RWPE2 (cell line): ENCODE measurements at regions not wholly inside any gene's neighbourhood (a gene's known extent, or its start where the extent isn't known, plus 50 kb on each side); places are given as distances from the start of the nearest gene placed in this dataset.

Experiments
- ATAC-seq: fragments of 200-7000 bp; cut with Tn5 transposase; 3 replicates; pipeline ENCODE4 v1.9.1; 2021; ENCODE audit warnings: low read depth
- DNase-seq: peaks from one replicate; pipeline ENCODE4 v3.0.0-alpha.2; 2020; ENCODE audit warnings: low spot score
- H3K27ac ChIP-seq: fragments of 450-650 bp; 2 replicates; pipeline ENCODE4 v1.5.1; 2017; ENCODE audit warnings: mild to moderate bottlenecking; ENCODE audit not compliant: poor library complexity, severe bottlenecking
- H3K27me3 ChIP-seq: fragments of 250-450 bp; sonication (Bioruptor Pico); 2 replicates; pipeline ENCODE4 v1.5.1; 2021; ENCODE audit warnings: mild to moderate bottlenecking, moderate library complexity; ENCODE audit not compliant: insufficient read depth, poor library complexity, severe bottlenecking
- H3K36me3 ChIP-seq: fragments of 250-450 bp; sonication (Bioruptor Pico); 2 replicates; pipeline ENCODE4 v1.5.1; 2020; ENCODE audit warnings: low read depth, mild to moderate bottlenecking, moderate library complexity
- H3K4me1 ChIP-seq: fragments of 250-450 bp; sonication (Bioruptor Pico); 2 replicates; pipeline ENCODE4 v1.5.1; 2021; ENCODE audit warnings: mild to moderate bottlenecking, moderate library complexity; ENCODE audit not compliant: insufficient read depth, poor library complexity, severe bottlenecking
- H3K4me3 ChIP-seq: fragments of 250-450 bp; sonication (Bioruptor Pico); 2 replicates; pipeline ENCODE4 v1.5.1; 2021; ENCODE audit warnings: mild to moderate bottlenecking, moderate library complexity; ENCODE audit not compliant: severe bottlenecking
- H3K9me3 ChIP-seq: fragments of 250-450 bp; sonication (Bioruptor Pico); 2 replicates; pipeline ENCODE4 v1.5.1; 2021; ENCODE audit warnings: mild to moderate bottlenecking, moderate library complexity; ENCODE audit not compliant: severe bottlenecking
- CTCF ChIP-seq: fragments of 450-650 bp; IDR thresholded peaks from one replicate; pipeline ENCODE4 v1.5.1; 2017; ENCODE audit warnings: mild to moderate bottlenecking, moderate library complexity; ENCODE audit not compliant: poor library complexity, severe bottlenecking

- no peak overlapping the region for H3K27ac ChIP-seq
- no peak for ATAC-seq
These were observed 93.1 kb downstream of the ARL4C start for GRCh38 chr2:234403751-234404150.

GRCh38 chr2:234403074-234403473 is 93.8 kb downstream of the ARL4C start:
- Histone ChIP-seq H3K9me3 (no peaks in the 10 kb centered on the region), H3K36me3 (no peaks in the 10 kb centered on the region), H3K27ac (no peak overlapping the region), H3K27me3 (no peaks in the 10 kb centered on the region), H3K4me3 (no peak overlapping the region), H3K4me1 (no peaks in the 10 kb centered on the region)
- no peak for TF ChIP-seq CTCF
- no peak for ATAC-seq
- no peak for DNase-seq

More at GRCh38 chr2:234403751-234404150, 93.1 kb downstream of the ARL4C start:
- no peak overlapping the region for H3K4me3 ChIP-seq
- H3K9me3 ChIP-seq = no peaks in the 10 kb centered on the region
- H3K36me3 ChIP-seq = no peaks in the 10 kb centered on the region
- no peaks in the 10 kb centered on the region for H3K27me3 ChIP-seq
- DNase-seq = no peak
- no peak for TF ChIP-seq CTCF
- no peaks in the 10 kb centered on the region for H3K4me1 ChIP-seq

- no peaks in the 10 kb centered on the region for H3K36me3 ChIP-seq
- TF ChIP-seq CTCF = no peak
- no peaks in the 10 kb centered on the region for H3K9me3 ChIP-seq
- no peak for ATAC-seq
- no peaks in the 10 kb centered on the region for H3K4me1 ChIP-seq
- DNase-seq = no peak
- H3K4me3 ChIP-seq = no peak overlapping the region
- no peak overlapping the region for H3K27ac ChIP-seq
- no peaks in the 10 kb centered on the region for H3K27me3 ChIP-seq
These were observed 95.5 kb downstream of the ARL4C start for GRCh38 chr2:234401426-234401825.

- H3K4me3 ChIP-seq = no peak overlapping the region
- ATAC-seq (no peak), DNase-seq (no peak)
- no peaks in the 10 kb centered on the region for H3K36me3 ChIP-seq
- H3K27ac ChIP-seq = no peak overlapping the region
- no peaks in the 10 kb centered on the region for H3K4me1 ChIP-seq
- no peaks in the 10 kb centered on the region for H3K9me3 ChIP-seq
- H3K27me3 ChIP-seq = no peaks in the 10 kb centered on the region
- TF ChIP-seq CTCF = no peak
These were observed 97.2 kb downstream of the ARL4C start for GRCh38 chr2:234399451-234400246.

GRCh38 chr2:234398531-234398930 is 98.3 kb downstream of the ARL4C start:
- H3K36me3 ChIP-seq = no peaks in the 10 kb centered on the region
- no peak for DNase-seq
- no peak overlapping the region for H3K4me3 ChIP-seq
- H3K27ac ChIP-seq = no peak overlapping the region
- no peaks in the 10 kb centered on the region for H3K4me1 ChIP-seq
- no peak for ATAC-seq
- TF ChIP-seq CTCF = no peak
- H3K9me3 ChIP-seq = no peaks in the 10 kb centered on the region
- no peaks in the 10 kb centered on the region for H3K27me3 ChIP-seq
